SJCRH30 (cell line): ENCODE measurements at regions not wholly inside any gene's neighbourhood (a gene's known extent, or its start where the extent isn't known, plus 50 kb on each side); places are given as distances from the start of the nearest gene placed in this dataset.

ENCODE experiments used
- DNase-seq, 2 experiments: peaks; one replicate each; pipeline ENCODE4 v3.0.0-alpha.2; 2015 to 2020
- H3K27ac ChIP-seq: fragments of 250-450 bp; sonication (Bioruptor Pico); 2 replicates; pipeline ENCODE4 v1.5.1; 2020; ENCODE audit warnings: mild to moderate bottlenecking, moderate library complexity
- H3K27me3 ChIP-seq: fragments of 250-450 bp; sonication (Bioruptor Pico); 2 replicates; pipeline ENCODE4 v1.5.1; 2020; ENCODE audit warnings: mild to moderate bottlenecking, moderate library complexity
- H3K36me3 ChIP-seq: fragments of 250-450 bp; sonication (Bioruptor Pico); 2 replicates; pipeline ENCODE4 v1.5.1; 2020; ENCODE audit warnings: mild to moderate bottlenecking, moderate library complexity
- H3K4me1 ChIP-seq: fragments of 250-450 bp; sonication (Bioruptor Pico); 2 replicates; pipeline ENCODE4 v1.5.1; 2020; ENCODE audit warnings: mild to moderate bottlenecking, moderate library complexity
- H3K4me3 ChIP-seq: fragments of 250-450 bp; sonication (Bioruptor Pico); 2 replicates; pipeline ENCODE4 v1.5.1; 2020; ENCODE audit warnings: mild to moderate bottlenecking, moderate library complexity
- H3K9me3 ChIP-seq: fragments of 250-450 bp; sonication (Bioruptor Pico); replicated peaks from 2 replicates; pipeline ENCODE4 v1.5.1; 2020; ENCODE audit warnings: mild to moderate bottlenecking, moderate library complexity

DNA sequence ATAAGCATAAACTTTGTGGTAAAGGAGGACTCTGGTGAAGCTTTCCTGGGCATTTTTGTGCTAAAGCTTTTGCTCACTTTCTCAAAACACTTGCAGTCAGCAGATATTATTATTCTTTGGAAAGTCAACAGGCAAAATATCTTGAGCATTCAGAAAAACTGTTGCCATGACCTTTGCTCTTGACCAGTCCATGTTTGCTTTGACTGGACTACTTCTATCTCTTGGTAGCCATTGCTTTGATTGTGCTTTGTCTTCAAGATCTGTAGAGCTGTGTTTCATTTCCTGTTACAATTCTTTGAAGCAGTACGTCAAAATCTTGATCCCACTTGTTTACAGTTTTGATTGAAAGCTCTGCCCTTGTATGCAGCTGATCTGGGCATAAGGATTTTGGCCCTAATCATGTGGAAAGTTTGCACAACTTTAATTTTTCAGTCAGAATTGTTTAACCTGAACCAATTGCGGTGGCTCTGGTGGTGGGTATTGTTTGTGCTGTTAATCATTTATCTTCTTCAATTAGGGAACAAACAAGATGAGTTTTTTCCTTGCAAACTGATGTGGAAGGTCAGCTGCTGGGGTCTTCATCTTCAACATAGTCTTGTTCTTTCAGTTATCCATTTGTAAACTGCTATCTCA lies 121.5 kb upstream of the NUDT6 start:
- H3K27me3 ChIP-seq = no peaks in the 10 kb centered on the region
- H3K9me3 ChIP-seq = peaks cover 14% of the 10 kb centered on the region; the same call in 1 of the 2 replicates
- no peak for DNase-seq
- no peak overlapping the region for H3K4me3 ChIP-seq
- peaks cover 13% of the 10 kb centered on the region for H3K36me3 ChIP-seq
- H3K4me1 ChIP-seq = no peaks in the 10 kb centered on the region
- H3K27ac ChIP-seq = no peak overlapping the region

DNA sequence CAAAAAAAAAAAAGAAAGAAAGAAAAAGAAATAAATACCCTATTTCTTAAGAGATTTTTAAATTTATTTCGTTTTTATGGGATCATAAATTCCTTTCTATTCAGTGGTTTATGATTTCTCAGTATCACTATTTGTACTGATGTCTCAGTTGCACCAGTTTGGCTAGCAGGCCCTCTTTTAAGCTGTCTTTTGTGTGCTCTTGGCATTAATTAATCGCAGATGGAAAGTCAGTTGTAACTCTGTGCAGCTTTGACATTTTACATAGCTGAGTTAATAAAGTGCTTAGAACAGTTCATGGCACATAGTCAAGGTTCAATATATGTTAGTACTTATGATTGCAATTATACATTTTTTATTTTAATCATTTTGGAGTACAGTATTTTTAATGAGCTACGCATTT lies 123.7 kb upstream of the NUDT6 start:
- Histone ChIP-seq H3K4me3 (no peak overlapping the region), H3K36me3 (peaks cover 13% of the 10 kb centered on the region), H3K4me1 (no peaks in the 10 kb centered on the region), H3K27me3 (no peaks in the 10 kb centered on the region), H3K9me3 (peaks cover 14% of the 10 kb centered on the region; the same call in 1 of the 2 replicates), H3K27ac (no peak overlapping the region)
- DNase-seq = no peak

DNA sequence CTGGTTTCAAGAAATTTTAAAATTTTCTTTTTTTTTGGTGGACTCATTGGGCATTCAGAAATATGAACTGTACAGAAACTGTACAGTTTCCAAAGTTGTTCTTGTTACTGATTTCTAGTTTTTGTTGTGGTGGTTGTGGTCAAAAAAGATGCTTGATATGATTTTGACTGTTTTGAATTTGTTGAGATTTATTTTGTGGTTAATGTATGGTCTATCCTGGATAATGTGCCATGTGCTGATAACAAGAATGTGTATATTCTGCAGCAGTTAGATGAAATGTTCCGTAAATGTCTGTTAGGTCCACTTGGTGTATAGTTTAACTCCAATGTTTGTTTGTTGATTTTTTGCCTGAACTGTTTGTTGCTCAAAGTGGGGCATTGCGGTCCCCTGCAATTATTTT lies 127.6 kb upstream of the NUDT6 start:
- DNase-seq = no peak
- no peaks in the 10 kb centered on the region for H3K27me3 ChIP-seq

DNA sequence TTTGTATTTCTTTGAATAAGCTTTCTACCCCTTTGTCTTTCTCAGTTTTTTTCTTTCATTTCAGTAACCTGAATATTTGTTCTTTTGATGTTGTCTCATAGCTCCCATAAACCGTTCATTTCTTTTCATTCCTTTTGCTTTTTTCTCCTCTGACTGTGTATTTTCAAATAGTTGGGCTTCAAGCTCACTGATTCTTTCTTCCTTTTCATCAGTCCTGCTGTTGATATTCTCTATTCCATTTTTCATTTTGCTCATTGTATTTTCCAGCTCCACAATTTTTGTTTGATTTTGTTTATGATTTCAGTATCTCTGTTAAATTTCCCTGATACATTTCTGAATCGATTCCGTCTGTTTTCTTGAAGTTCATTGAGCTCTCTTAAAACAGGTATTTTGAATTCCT lies 129.6 kb upstream of the NUDT6 start:
- H3K27ac ChIP-seq = no peak overlapping the region
- peak in 1 of 2 experiments; percentile 11 for DNase-seq
- peaks cover 12% of the 10 kb centered on the region for H3K9me3 ChIP-seq
- H3K36me3 ChIP-seq = peaks cover 5% of the 10 kb centered on the region; the same call in 1 of the 2 replicates
- no peak overlapping the region for H3K4me3 ChIP-seq
- H3K27me3 ChIP-seq = no peaks in the 10 kb centered on the region
- H3K4me1 ChIP-seq = peaks cover 5% of the 10 kb centered on the region; the same call in 1 of the 2 replicates

More for the DNA sequence above, 127.6 kb upstream of the NUDT6 start:
- peaks cover 12% of the 10 kb centered on the region for H3K9me3 ChIP-seq
- no peaks in the 10 kb centered on the region for H3K4me1 ChIP-seq
- H3K4me3 ChIP-seq = no peak overlapping the region
- H3K36me3 ChIP-seq = peaks cover 5% of the 10 kb centered on the region; the same call in 1 of the 2 replicates
- H3K27ac ChIP-seq = no peak overlapping the region

DNA sequence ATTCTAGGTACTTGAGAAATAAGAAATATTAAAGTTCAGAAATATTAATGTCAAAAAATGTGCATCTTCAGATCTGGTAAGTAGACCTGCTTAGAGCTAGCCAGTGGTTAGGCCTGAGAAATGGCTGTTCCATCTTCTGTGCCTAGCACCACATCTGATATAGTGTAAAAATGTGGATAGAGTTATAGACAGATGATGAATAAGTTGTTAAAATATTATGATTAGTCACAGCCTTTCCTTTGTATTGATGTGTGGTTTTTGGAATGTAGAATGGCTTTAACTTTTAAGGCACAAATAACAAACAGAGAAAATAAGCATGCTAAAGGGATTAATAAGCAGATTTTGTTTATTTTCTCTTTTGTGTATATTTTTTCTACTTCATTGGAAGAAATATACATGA lies 133.5 kb upstream of the NUDT6 start:
- no peak overlapping the region for H3K4me3 ChIP-seq
- no peaks in the 10 kb centered on the region for H3K27me3 ChIP-seq
- H3K27ac ChIP-seq = no peak overlapping the region
- H3K4me1 ChIP-seq = peaks cover 5% of the 10 kb centered on the region; the same call in 1 of the 2 replicates
- DNase-seq = no peak
- peaks cover 7% of the 10 kb centered on the region for H3K36me3 ChIP-seq
- H3K9me3 ChIP-seq = peaks cover 9% of the 10 kb centered on the region

DNA sequence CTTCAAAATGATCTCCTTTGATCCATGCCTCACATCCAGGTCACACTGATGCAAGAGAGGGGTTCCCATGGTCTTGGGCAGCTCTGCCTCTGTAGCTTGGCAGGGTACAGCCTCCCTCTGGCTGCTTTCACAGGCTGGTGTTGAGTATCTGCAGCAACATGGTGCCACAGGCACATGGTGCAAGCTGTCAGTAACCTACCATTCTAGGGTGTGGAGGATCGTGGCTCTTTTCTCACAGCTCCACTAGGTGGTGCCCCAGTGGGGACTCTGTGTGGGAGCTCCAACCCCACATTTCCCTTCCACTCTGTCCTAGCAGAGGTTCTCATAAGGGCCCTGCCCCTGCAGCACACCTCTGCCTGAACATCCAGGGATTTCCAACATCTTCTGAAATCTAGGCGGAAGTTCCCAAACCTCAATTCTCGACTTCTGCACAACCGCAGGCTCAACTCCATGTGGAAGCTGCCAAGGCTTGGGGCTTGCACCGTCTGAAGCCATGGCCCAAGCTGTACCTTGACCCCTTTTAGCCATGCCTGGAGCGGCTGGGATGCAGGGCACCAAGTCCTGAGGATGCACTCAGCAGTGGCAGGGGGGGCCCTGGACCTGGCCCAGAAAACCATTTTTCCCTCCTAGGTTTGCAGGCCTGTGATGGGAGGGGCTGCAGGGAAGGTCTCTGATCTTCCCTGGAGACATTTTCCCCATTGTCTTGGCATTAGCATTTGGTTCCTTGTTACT lies 137.8 kb upstream of the NUDT6 start:
- H3K36me3 ChIP-seq = peaks cover 5% of the 10 kb centered on the region
- no peak for DNase-seq
- no peaks in the 10 kb centered on the region for H3K27me3 ChIP-seq
- H3K4me1 ChIP-seq = peaks cover 5% of the 10 kb centered on the region; the same call in 1 of the 2 replicates
- H3K4me3 ChIP-seq = no peak overlapping the region
- H3K27ac ChIP-seq = no peak overlapping the region
- no peaks in the 10 kb centered on the region for H3K9me3 ChIP-seq

DNA sequence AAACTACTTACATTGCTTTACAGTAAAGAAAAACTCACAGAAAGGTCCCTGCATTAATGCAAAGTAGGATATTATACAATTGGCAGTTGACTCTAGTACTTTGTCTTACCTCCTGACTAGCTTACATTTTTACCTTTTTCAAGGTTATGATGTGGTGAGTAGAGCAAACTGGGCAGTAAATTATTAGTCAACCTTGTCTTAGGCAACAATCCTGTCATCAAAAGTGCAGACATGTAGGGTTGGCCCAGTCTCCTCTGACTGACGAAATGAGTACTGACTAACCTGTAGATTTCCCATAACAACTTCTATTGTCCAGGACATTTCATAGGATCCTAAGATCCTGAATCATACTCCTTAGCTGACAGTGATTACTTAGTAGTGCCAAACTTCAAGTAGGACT lies 142.0 kb upstream of the NUDT6 start:
- Histone ChIP-seq H3K27ac (no peak overlapping the region), H3K9me3 (no peaks in the 10 kb centered on the region), H3K4me1 (no peaks in the 10 kb centered on the region), H3K27me3 (no peaks in the 10 kb centered on the region), H3K4me3 (no peak overlapping the region), H3K36me3 (peaks cover 5% of the 10 kb centered on the region)
- DNase-seq = no peak

DNA sequence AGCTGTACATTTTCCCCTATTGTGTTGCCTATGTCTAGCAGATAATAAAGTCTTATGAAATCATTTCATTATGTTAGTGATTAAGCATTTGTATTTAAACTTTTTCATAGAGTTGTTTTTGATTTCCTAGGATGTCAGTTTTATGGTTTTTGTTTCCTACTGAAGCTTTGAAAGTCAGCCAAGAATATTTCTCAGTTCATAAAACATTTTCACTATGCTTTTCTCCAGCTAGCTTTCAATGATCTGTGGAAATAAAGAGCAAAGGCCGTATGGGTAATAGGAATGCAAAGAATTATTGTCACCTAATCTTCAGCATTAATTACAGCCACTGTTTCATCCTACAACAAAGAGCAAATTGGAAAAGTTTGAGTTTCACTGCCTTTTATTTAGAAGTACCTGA lies 145.7 kb upstream of the NUDT6 start:
- Histone ChIP-seq H3K27me3 (no peaks in the 10 kb centered on the region), H3K4me1 (no peaks in the 10 kb centered on the region), H3K27ac (no peak overlapping the region), H3K36me3 (peaks cover 8% of the 10 kb centered on the region), H3K4me3 (no peak overlapping the region), H3K9me3 (no peaks in the 10 kb centered on the region)
- no peak for DNase-seq

DNA sequence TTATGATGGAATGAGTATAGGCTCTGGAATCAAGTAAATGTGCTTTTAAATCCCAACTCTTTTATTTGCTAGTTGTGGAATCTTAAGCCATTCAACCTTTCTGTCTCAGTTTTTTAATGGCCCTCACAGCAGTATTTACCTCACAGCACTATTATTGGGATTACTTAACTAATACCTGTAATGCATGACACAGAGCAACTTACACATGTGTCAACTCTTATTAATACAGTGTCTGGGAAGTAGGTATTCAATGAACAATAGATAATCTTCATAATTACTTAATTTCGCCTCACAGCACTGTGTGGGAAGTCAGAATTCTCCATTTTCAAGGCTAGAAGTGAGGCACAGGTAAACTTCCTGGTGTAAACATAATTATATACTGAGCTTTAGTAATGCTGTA lies 149.7 kb upstream of the NUDT6 start:
- Histone ChIP-seq H3K27ac (no peak overlapping the region), H3K36me3 (0 out of 2 replicates have a peak, but pooled peaks cover 3% of the 10 kb centered on the region), H3K4me3 (no peak overlapping the region), H3K4me1 (no peaks in the 10 kb centered on the region), H3K9me3 (no peaks in the 10 kb centered on the region), H3K27me3 (no peaks in the 10 kb centered on the region)
- DNase-seq = no peak

DNA sequence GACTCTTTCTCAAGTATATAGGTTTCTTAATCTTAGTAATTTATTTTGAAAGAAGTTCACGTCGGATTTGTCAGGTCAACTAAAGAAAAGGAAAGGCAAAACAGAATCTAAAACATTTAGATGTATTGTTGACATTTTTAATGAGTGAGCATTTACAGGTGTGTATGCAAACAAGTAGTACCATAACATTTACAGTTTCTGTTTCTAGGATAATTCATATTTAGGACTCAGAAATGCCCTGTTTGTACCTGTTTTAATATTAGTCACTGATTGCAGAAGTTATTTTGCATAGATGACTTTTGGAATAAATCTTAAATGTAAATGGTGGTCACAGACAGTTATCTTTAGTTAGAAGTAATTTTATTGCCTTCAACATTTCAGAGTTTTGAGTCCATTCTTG lies 151.3 kb upstream of the NUDT6 start:
- Histone ChIP-seq H3K4me3 (no peak overlapping the region), H3K27me3 (no peaks in the 10 kb centered on the region), H3K4me1 (no peaks in the 10 kb centered on the region), H3K27ac (no peak overlapping the region), H3K9me3 (no peaks in the 10 kb centered on the region), H3K36me3 (0 out of 2 replicates have a peak, but pooled peaks cover 3% of the 10 kb centered on the region)
- no peak for DNase-seq

DNA sequence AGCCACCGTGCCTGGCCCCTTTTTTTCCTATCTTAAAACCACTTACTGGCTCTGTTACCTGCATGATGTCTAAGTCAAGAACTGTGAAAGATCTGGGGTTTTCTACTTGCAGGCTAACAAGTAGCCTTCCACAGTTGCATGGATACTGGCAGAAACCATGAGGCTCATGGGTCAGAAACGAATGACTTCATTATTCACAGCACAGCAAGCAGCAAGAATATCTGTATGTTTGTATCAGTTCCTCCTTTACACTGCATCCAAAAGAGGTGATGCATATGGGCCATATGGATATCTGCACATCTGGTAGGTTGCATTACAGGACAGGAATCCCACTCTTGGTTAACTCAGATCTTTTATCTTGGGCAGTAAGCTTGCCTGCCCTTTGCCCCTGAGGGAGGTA lies 154.9 kb upstream of the NUDT6 start:
- Histone ChIP-seq H3K36me3 (0 out of 2 replicates have a peak, but pooled peaks cover 5% of the 10 kb centered on the region), H3K4me3 (no peak overlapping the region), H3K4me1 (no peaks in the 10 kb centered on the region), H3K27me3 (no peaks in the 10 kb centered on the region), H3K9me3 (no peaks in the 10 kb centered on the region), H3K27ac (no peak overlapping the region)
- DNase-seq = no peak

DNA sequence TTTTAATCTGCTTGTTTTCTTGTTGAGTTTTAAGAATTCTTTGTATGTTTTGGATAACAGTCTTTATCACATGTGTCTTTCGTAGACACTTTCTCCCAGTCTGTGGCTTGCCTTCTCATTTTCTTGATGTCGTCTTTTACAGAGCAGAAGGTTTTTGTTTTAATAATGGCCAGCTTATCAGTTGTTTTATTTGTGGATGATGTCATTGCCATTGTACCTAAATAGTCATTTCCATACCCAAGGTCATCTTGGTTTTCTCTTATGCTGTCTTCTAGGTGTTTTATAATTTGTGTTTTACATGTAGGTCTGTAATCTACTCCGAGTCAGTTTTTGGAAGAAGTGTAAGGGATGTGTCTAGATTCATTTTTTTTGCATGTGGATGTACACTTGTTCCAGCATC lies 159.6 kb upstream of the NUDT6 start:
- H3K9me3 ChIP-seq = peaks cover 4% of the 10 kb centered on the region; the same call in 1 of the 2 replicates
- no peak for DNase-seq
- H3K36me3 ChIP-seq = 0 out of 2 replicates have a peak, but pooled peaks cover 6% of the 10 kb centered on the region
- H3K4me1 ChIP-seq = no peaks in the 10 kb centered on the region
- H3K27me3 ChIP-seq = no peaks in the 10 kb centered on the region
- H3K27ac ChIP-seq = no peak overlapping the region
- no peak overlapping the region for H3K4me3 ChIP-seq

DNA sequence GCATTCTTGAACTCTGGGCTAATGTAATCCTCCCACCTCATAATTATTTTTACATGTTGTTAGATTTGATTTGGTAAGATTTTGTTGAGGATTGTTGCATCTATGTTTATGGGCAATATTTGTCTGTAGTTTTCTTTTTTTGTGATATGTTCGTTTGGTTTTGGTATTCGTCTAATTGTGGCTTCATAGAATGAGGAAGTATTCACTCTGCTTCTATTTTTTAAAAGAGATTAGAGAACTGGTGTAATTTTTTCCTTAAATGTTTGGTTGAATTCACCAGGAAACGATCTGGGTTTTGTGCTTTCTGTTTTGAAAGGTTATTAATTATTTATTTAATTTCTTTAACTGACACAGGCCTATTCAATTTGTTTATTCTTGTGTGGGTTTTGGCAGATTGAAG lies 161.2 kb upstream of the NUDT6 start:
- 0 out of 2 replicates have a peak, but pooled peaks cover 6% of the 10 kb centered on the region for H3K36me3 ChIP-seq
- no peaks in the 10 kb centered on the region for H3K27me3 ChIP-seq
- no peaks in the 10 kb centered on the region for H3K4me1 ChIP-seq
- no peak overlapping the region for H3K27ac ChIP-seq
- no peak for DNase-seq
- H3K9me3 ChIP-seq = peaks cover 4% of the 10 kb centered on the region; the same call in 1 of the 2 replicates
- no peak overlapping the region for H3K4me3 ChIP-seq

DNA sequence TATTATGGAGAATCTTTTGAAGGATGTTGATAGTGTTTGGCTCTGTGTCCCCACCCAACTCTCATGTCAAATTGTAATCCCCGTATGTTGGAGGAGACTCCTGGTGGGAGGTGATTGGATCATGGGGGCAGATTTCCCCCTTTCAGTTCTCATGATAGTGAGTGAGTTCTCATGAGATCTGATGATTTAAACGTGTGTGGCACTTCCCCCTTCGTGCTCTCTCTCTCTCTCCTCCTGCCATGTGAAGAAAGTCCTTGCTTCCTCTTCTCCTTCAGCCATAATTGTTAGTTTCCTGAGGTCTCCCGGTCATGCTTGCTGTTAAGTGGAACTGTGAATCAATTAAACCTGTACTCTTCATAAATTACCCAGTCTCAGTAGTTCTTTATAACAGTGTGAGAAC lies 166.1 kb upstream of the NUDT6 start:
- Histone ChIP-seq H3K27me3 (no peaks in the 10 kb centered on the region), H3K4me1 (no peaks in the 10 kb centered on the region), H3K27ac (no peak overlapping the region), H3K4me3 (no peak overlapping the region), H3K9me3 (peaks cover 4% of the 10 kb centered on the region; the same call in 1 of the 2 replicates), H3K36me3 (peaks cover 21% of the 10 kb centered on the region)
- DNase-seq = no peak

DNA sequence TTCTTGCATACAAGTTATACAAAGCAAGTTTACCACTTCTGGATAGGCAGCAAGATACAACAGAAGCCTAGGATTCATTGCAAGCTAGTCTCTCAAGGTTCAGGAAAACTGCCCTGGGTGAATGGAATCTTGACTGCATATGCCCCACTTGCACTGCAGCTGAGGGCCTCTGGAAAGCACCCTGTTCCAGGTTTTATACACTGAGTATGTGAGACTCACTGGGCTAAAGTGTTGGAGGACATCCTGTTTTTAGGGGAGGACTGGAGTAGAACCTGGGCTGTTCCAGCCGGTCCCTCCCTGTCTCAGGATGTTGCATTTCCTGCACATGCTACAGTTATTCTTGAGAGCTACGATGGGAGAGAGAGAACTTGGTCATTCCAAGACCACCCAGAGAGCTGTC lies 168.5 kb upstream of the NUDT6 start:
- peaks cover 20% of the 10 kb centered on the region for H3K36me3 ChIP-seq
- peaks cover 4% of the 10 kb centered on the region; the same call in 1 of the 2 replicates for H3K9me3 ChIP-seq
- no peak overlapping the region for H3K27ac ChIP-seq
- peak in 1 of 2 experiments; percentile 7 for DNase-seq
- H3K4me1 ChIP-seq = no peaks in the 10 kb centered on the region
- no peaks in the 10 kb centered on the region for H3K27me3 ChIP-seq
- no peak overlapping the region for H3K4me3 ChIP-seq
